ENCODE measurements at regions not wholly inside any gene's neighbourhood (a gene's known extent, or its start where the extent isn't known, plus 50 kb on each side); places are given as distances from the start of the nearest gene placed in this dataset.

DNA sequence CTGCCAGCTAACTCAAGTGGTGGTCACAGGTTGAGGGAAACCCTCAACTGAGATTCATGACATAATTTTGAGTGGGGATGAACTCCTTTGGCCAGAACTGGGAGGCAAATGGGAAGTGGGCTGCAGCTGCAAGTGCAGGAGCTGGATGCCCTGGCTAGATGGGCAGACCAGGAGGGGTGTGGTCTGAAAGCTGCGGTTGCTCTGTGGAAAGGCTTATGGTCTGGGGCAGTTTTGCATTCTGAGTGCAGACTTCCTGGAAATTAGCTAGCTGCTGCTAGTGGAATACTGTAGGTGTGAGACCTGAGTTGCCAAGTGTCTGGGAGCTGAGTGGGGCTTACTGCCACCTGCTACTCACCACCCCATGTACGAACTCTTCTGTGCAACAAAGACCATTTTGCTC lies 52.1 kb upstream of the NAP1L2 start:
- TF ChIP-seq, protein P1, sequence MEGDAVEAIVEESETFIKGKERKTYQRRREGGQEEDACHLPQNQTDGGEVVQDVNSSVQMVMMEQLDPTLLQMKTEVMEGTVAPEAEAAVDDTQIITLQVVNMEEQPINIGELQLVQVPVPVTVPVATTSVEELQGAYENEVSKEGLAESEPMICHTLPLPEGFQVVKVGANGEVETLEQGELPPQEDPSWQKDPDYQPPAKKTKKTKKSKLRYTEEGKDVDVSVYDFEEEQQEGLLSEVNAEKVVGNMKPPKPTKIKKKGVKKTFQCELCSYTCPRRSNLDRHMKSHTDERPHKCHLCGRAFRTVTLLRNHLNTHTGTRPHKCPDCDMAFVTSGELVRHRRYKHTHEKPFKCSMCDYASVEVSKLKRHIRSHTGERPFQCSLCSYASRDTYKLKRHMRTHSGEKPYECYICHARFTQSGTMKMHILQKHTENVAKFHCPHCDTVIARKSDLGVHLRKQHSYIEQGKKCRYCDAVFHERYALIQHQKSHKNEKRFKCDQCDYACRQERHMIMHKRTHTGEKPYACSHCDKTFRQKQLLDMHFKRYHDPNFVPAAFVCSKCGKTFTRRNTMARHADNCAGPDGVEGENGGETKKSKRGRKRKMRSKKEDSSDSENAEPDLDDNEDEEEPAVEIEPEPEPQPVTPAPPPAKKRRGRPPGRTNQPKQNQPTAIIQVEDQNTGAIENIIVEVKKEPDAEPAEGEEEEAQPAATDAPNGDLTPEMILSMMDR (IDR thresholded peaks at IDR 0.05), result no peak
- no peak for TF ChIP-seq TAF1 (IDR thresholded peaks at IDR 0.05; ENCODE audit: borderline replicate concordance, low read depth, low read length)

All from SK-N-SH (cell line).